GM21528 (cell line): ENCODE measurements at regions not wholly inside any gene's neighbourhood (a gene's known extent, or its start where the extent isn't known, plus 50 kb on each side); places are given as distances from the start of the nearest gene placed in this dataset.

Experiments used
- ATAC-seq: cut with Tn5 transposase; IDR thresholded peaks from one replicate; pipeline ENCODE4 v1.9.1; 2021; ENCODE audit warnings: mild to moderate bottlenecking, moderate library complexity; ENCODE audit not compliant: unreplicated experiment, low FRiP score

- no peak for ATAC-seq
Observed at GRCh38 chr10:92789786-92790185, 58.5 kb upstream of the EXOC6 start.

GRCh38 chr10:92790440-92790839 is 57.9 kb upstream of the EXOC6 start:
- ATAC-seq = no peak

- ATAC-seq = no peak
Observed at GRCh38 chr10:92792661-92793060, 55.7 kb upstream of the EXOC6 start.
